ENCODE measurements at regions not wholly inside any gene's neighbourhood (a gene's known extent, or its start where the extent isn't known, plus 50 kb on each side); places are given as distances from the start of the nearest gene placed in this dataset.

- no peak for TF ChIP-seq POLR2A (IDR thresholded peaks at IDR 0.05; ENCODE audit: extremely low read depth, insufficient read length)
- no peak for TF ChIP-seq MAX (IDR thresholded peaks at IDR 0.05; ENCODE audit: low read depth, low read length)
- no peak for TF ChIP-seq CTCF (IDR thresholded peaks at IDR 0.05; ENCODE audit: low read depth, low read length)
- TF ChIP-seq MYC (IDR thresholded peaks at IDR 0.05; ENCODE audit: low read depth, low read length): no peak
- H3K4me3 ChIP-seq (ENCODE audit: low read depth, low read length): no peak overlapping the region
- DNase-seq (ENCODE audit: low read depth): no peak
These were observed 228.8 kb upstream of the TMEM229A start for GRCh38 chr7:124261710-124262109.

- no peak for TF ChIP-seq MAX (IDR thresholded peaks at IDR 0.05; ENCODE audit: low read depth, low read length)
- no peak for TF ChIP-seq POLR2A (IDR thresholded peaks at IDR 0.05; ENCODE audit: extremely low read depth, insufficient read length)
- TF ChIP-seq CTCF (IDR thresholded peaks at IDR 0.05; ENCODE audit: low read depth, low read length): no peak
- TF ChIP-seq MYC (IDR thresholded peaks at IDR 0.05; ENCODE audit: low read depth, low read length): no peak
- DNase-seq (ENCODE audit: low read depth): no peak
- no peak overlapping the region for H3K4me3 ChIP-seq (ENCODE audit: low read depth, low read length)
These were observed 224.9 kb upstream of the TMEM229A start for GRCh38 chr7:124257638-124258308.

- no peak for TF ChIP-seq MAX (IDR thresholded peaks at IDR 0.05; ENCODE audit: low read depth, low read length)
- no peak for DNase-seq (ENCODE audit: low read depth)
- H3K4me3 ChIP-seq (ENCODE audit: low read depth, low read length): no peak overlapping the region
These were observed 222.3 kb upstream of the TMEM229A start for GRCh38 chr7:124255041-124255655.

GRCh38 chr7:124254396-124254795, 221.5 kb upstream of the TMEM229A start:
- H3K4me3 ChIP-seq (ENCODE audit: low read depth, low read length): no peak overlapping the region
- DNase-seq (ENCODE audit: low read depth): no peak
- TF ChIP-seq POLR2A (IDR thresholded peaks at IDR 0.05; ENCODE audit: extremely low read depth, insufficient read length): no peak
- TF ChIP-seq MYC (IDR thresholded peaks at IDR 0.05; ENCODE audit: low read depth, low read length): no peak
- TF ChIP-seq MAX (IDR thresholded peaks at IDR 0.05; ENCODE audit: low read depth, low read length): no peak
- TF ChIP-seq CTCF (IDR thresholded peaks at IDR 0.05; ENCODE audit: low read depth, low read length): no peak

GRCh38 chr7:124251636-124252035, 218.8 kb upstream of the TMEM229A start:
- no peak for TF ChIP-seq MYC (IDR thresholded peaks at IDR 0.05; ENCODE audit: low read depth, low read length)
- TF ChIP-seq POLR2A (IDR thresholded peaks at IDR 0.05; ENCODE audit: extremely low read depth, insufficient read length): no peak
- TF ChIP-seq MAX (IDR thresholded peaks at IDR 0.05; ENCODE audit: low read depth, low read length): no peak
- TF ChIP-seq CTCF (IDR thresholded peaks at IDR 0.05; ENCODE audit: low read depth, low read length): no peak
- no peak for DNase-seq (ENCODE audit: low read depth)

GRCh38 chr7:124250297-124251034, 217.6 kb upstream of the TMEM229A start:
- no peak for TF ChIP-seq MAX (IDR thresholded peaks at IDR 0.05; ENCODE audit: low read depth, low read length)
- TF ChIP-seq MYC (IDR thresholded peaks at IDR 0.05; ENCODE audit: low read depth, low read length): no peak
- no peak for TF ChIP-seq POLR2A (IDR thresholded peaks at IDR 0.05; ENCODE audit: extremely low read depth, insufficient read length)
- no peak for TF ChIP-seq CTCF (IDR thresholded peaks at IDR 0.05; ENCODE audit: low read depth, low read length)
- no peak overlapping the region for H3K4me3 ChIP-seq (ENCODE audit: low read depth, low read length)
- no peak for DNase-seq (ENCODE audit: low read depth)

More at GRCh38 chr7:124251636-124252035, 218.8 kb upstream of the TMEM229A start:
- no peak overlapping the region for H3K4me3 ChIP-seq (ENCODE audit: low read depth, low read length)

Data from NB4 (cell line).